Mesenchymal stem cell (in vitro differentiated cells and primary cell): ENCODE measurements at regions not wholly inside any gene's neighbourhood (a gene's known extent, or its start where the extent isn't known, plus 50 kb on each side); places are given as distances from the start of the nearest gene placed in this dataset.

ENCODE experiments used
- DNase-seq: peaks from one replicate; pipeline ENCODE4 v3.0.0-alpha.2; 2013
- H2AFZ ChIP-seq: one replicate; pipeline ENCODE4 v1.6.1; 2013; ENCODE audit warnings: low read depth, mild to moderate bottlenecking, control low read depth, inconsistent platforms, low read length, moderate library complexity
- H2AK5ac ChIP-seq: 2 replicates; pipeline ENCODE4 v1.6.1; 2013; ENCODE audit warnings: low read length, moderate library complexity, mild to moderate bottlenecking, inconsistent platforms; ENCODE audit not compliant: severe bottlenecking
- H2BK120ac ChIP-seq: one replicate; pipeline ENCODE4 v1.6.1; 2013; ENCODE audit warnings: low read depth, mild to moderate bottlenecking, inconsistent platforms, low read length, moderate library complexity
- H2BK12ac ChIP-seq, 2 experiments: one replicate each; pipeline ENCODE4 v1.6.1; 2013; ENCODE audit warnings: inconsistent platforms in 2 of 2, low read length in 2 of 2, mild to moderate bottlenecking in 2 of 2, moderate library complexity in 2 of 2, control low read depth in 1 of 2
- H2BK15ac ChIP-seq: one replicate; pipeline ENCODE4 v1.6.1; 2013; ENCODE audit warnings: mild to moderate bottlenecking, low read depth, inconsistent platforms; ENCODE audit not compliant: poor library complexity, severe bottlenecking
- H2BK5ac ChIP-seq: 2 replicates; pipeline ENCODE4 v1.6.1; 2013; ENCODE audit warnings: low read depth, mild to moderate bottlenecking, low read length, control low read depth, inconsistent platforms; ENCODE audit not compliant: poor library complexity, severe bottlenecking
- H3K14ac ChIP-seq, 2 experiments: one replicate each; pipeline ENCODE4 v1.6.1; 2013; ENCODE audit warnings: inconsistent platforms in 2 of 2, low read length in 2 of 2, control low read depth in 1 of 2, mild to moderate bottlenecking in 1 of 2, moderate library complexity in 1 of 2
- H3K18ac ChIP-seq, 2 experiments: one replicate each; pipeline ENCODE4 v1.6.1; 2013; ENCODE audit warnings: inconsistent platforms in 2 of 2, low read length in 2 of 2, control low read depth in 1 of 2, low read depth in 1 of 2, mild to moderate bottlenecking in 1 of 2
- H3K23ac ChIP-seq, 2 experiments: one replicate each; pipeline ENCODE4 v1.6.1; 2013; ENCODE audit warnings: inconsistent platforms in 2 of 2, low read length in 2 of 2, mild to moderate bottlenecking in 2 of 2, moderate library complexity in 2 of 2, control low read depth in 1 of 2
- H3K27ac ChIP-seq: 2 replicates; pipeline ENCODE4 v1.5.1; 2013; ENCODE audit warnings: mild to moderate bottlenecking, moderate library complexity, low read length, control low read depth, inconsistent platforms; ENCODE audit not compliant: poor library complexity, severe bottlenecking
- H3K27me3 ChIP-seq, 2 experiments: 2 replicates each; pipeline versions ENCODE4 v1.6.1 to v1.7.0; 2013; ENCODE audit warnings: low read length in 2 of 2, mild to moderate bottlenecking in 2 of 2, moderate library complexity in 2 of 2, control low read depth in 1 of 2, inconsistent platforms in 1 of 2; ENCODE audit not compliant: control insufficient read depth in 1 of 2, insufficient read depth in 1 of 2
- H3K36me3 ChIP-seq, 2 experiments: 2 replicates each; pipeline versions ENCODE4 v1.6.1 to v1.7.0; 2013; ENCODE audit warnings: low read length in 2 of 2, control low read depth in 1 of 2, inconsistent platforms in 1 of 2, low read depth in 1 of 2, mild to moderate bottlenecking in 1 of 2; ENCODE audit not compliant: insufficient read depth in 2 of 2, control insufficient read depth in 1 of 2
- H3K4ac ChIP-seq, 2 experiments: one replicate each; pipeline ENCODE4 v1.6.1; 2013; ENCODE audit warnings: inconsistent platforms in 2 of 2, low read length in 2 of 2, mild to moderate bottlenecking in 2 of 2, moderate library complexity in 2 of 2, control low read depth in 1 of 2, low read depth in 1 of 2
- H3K4me1 ChIP-seq: 2 replicates; pipeline ENCODE4 v1.6.1; 2013; ENCODE audit warnings: low read depth, low read length, control low read depth; ENCODE audit not compliant: control insufficient read depth, insufficient read depth
- H3K4me2 ChIP-seq: 2 replicates; pipeline ENCODE4 v1.6.1; 2013; ENCODE audit warnings: low read length, mild to moderate bottlenecking, inconsistent platforms; ENCODE audit not compliant: poor library complexity, severe bottlenecking
- H3K4me3 ChIP-seq, 2 experiments: 2 replicates each; pipeline versions ENCODE4 v1.5.1 to v1.7.0; 2013; ENCODE audit warnings: low read length in 2 of 2, mild to moderate bottlenecking in 2 of 2, control low read depth in 1 of 2, low read depth in 1 of 2; ENCODE audit not compliant: insufficient read depth in 1 of 2
- H3K79me1 ChIP-seq: replicated peaks from 2 replicates; pipeline ENCODE4 v1.6.1; 2013; ENCODE audit warnings: mild to moderate bottlenecking, control low read depth, low read length, inconsistent platforms; ENCODE audit not compliant: poor library complexity, severe bottlenecking
- H3K9ac ChIP-seq: 2 replicates; pipeline ENCODE4 v1.7.0; 2013; ENCODE audit warnings: mild to moderate bottlenecking, low read length, moderate library complexity
- H3K9me3 ChIP-seq: 2 replicates; pipeline ENCODE4 v1.7.0; 2013; ENCODE audit warnings: mild to moderate bottlenecking, low read length; ENCODE audit not compliant: control insufficient read depth
- H4K8ac ChIP-seq: one replicate; pipeline ENCODE4 v1.6.1; 2013; ENCODE audit warnings: inconsistent platforms, mild to moderate bottlenecking, low read length, moderate library complexity
- H4K91ac ChIP-seq: one replicate; pipeline ENCODE4 v1.6.1; 2013; ENCODE audit warnings: mild to moderate bottlenecking, low read length, inconsistent platforms
- WGBS: methylation state at CpG from one replicate; pipeline ENCODE4 v1.1.7; 2013; ENCODE audit warnings: mixed read lengths; 5-methylcytosine and 5-hydroxymethylcytosine counted together

DNA sequence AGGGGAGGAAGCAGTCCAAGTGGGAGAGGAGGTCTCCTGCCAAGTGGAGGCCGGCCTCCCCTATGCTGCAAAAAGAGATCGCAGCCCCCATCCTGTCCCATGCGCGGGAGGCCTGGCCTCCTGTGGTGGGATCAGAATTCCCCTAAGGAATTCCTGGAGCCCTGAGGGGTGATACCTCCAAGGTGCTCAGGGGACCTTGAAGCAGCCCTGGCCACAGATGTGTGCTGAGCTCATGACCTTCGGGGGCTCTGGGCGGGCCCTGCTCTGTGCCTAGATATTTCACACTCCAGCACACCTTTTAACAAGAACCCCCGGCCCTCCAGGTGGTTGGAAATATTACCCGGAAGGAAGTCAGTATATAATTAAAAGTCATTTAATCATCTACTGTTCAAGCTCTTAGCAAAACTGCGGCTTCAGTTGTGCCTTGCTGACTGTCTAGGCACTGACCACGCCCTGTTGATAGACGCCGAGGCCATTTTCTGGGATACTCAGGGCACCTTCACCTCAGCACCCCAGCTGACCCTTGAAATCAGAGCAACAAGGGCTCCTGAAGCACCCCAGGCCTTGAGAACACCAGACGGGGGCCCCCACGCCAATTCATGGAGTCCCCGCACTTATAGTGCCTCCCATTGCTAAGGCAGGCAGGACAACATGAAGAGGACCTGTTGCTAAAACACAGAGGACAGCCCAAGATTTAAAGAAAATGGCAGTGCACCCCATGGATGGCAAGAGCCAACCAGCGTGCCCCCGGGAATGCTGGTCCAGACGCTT, 119.1 kb downstream of the NDUFA10 start:
- H4K8ac ChIP-seq: no peak overlapping the region
- WGBS: 80% methylated on average over 16 of the region's 18 CpGs
- H2AK5ac ChIP-seq: no peak overlapping the region
- no peak overlapping the region for H2BK15ac ChIP-seq
- H3K36me3 ChIP-seq: no peaks in the 10 kb centered on the region
- H3K27ac ChIP-seq: no peak overlapping the region
- no peak overlapping the region for H3K4me2 ChIP-seq
- H3K4ac ChIP-seq: no peak overlapping the region
- no peaks in the 10 kb centered on the region for H3K79me1 ChIP-seq
- no peak overlapping the region for H4K91ac ChIP-seq
- H2BK12ac ChIP-seq: no peak overlapping the region
- peaks cover 0 to 17% of the 10 kb centered on the region in 2 experiments for H3K27me3 ChIP-seq
- no peaks in the 10 kb centered on the region for H3K4me1 ChIP-seq
- no peak overlapping the region for H3K9ac ChIP-seq
- no peak overlapping the region for H3K18ac ChIP-seq
- no peak overlapping the region for H3K23ac ChIP-seq
- no peak overlapping the region for H2BK5ac ChIP-seq
- H2BK120ac ChIP-seq: no peak overlapping the region
- no peak overlapping the region for H3K4me3 ChIP-seq
- H2AFZ ChIP-seq: no peak overlapping the region
- no peak for DNase-seq
- H3K9me3 ChIP-seq: no peaks in the 10 kb centered on the region
- H3K14ac ChIP-seq: no peak overlapping the region

DNA sequence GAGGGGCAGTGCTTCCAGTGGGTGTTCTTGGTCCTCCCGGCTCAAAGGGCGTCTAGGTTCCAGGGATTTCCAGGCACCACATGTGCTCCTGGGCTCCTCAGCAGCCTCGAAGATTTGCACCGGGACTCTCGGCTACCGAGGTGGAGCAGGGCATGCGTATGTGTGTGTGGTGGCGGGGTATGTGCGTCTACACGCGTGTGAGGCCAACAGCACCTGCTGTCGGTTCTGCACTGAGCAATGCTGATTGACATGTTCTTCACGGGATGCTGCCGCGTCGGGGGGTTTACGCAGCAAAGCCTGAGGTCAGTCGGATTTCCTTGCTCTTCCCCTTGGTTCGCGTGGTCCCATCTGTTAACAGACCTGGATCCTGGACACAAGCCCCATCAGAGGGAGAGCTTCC, 119.8 kb downstream of the NDUFA10 start:
- Histone ChIP-seq H3K4ac (no peak overlapping the region), H2AK5ac (no peak overlapping the region), H2AFZ (no peak overlapping the region), H3K27ac (no peak overlapping the region), H2BK5ac (no peak overlapping the region), H3K18ac (no peak overlapping the region), H3K4me2 (no peak overlapping the region), H4K91ac (no peak overlapping the region), H3K79me1 (no peaks in the 10 kb centered on the region), H3K9me3 (no peaks in the 10 kb centered on the region), H3K9ac (no peak overlapping the region), H2BK15ac (no peak overlapping the region), H3K4me3 (no peak overlapping the region), H3K23ac (no peak overlapping the region), H3K36me3 (no peaks in the 10 kb centered on the region), H2BK120ac (no peak overlapping the region), H3K27me3 (peaks cover 0 to 25% of the 10 kb centered on the region in 2 experiments), H4K8ac (no peak overlapping the region), H2BK12ac (no peak overlapping the region), H3K14ac (no peak overlapping the region), H3K4me1 (no peaks in the 10 kb centered on the region)
- WGBS: 83% methylated on average over 20 of the region's 20 CpGs
- no peak for DNase-seq

DNA sequence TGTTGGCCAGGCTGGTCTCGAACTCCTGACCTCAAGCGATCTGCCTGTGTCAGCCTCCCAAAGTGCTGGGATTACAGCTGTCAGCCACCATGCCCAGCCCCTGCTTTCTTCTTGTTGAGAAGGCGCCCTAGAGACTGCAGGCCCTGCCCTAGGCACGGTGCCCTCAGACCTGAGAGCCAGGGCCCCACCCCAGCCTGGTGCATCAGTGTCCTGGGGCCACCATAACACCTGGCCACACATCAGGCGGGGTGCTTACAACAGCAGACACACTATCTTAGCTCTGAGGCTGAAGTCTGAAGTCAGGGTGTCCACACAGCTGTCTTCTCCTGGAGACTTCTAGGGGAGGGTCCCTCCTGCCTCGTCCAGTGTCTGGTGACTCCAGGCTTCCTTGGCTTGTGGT, 120.6 kb downstream of the NDUFA10 start:
- no peak overlapping the region for H2BK15ac ChIP-seq
- no peak overlapping the region for H3K23ac ChIP-seq
- no peak overlapping the region for H2BK5ac ChIP-seq
- H2BK12ac ChIP-seq: no peak overlapping the region
- no peaks in the 10 kb centered on the region for H3K9me3 ChIP-seq
- no peak overlapping the region for H3K18ac ChIP-seq
- H3K36me3 ChIP-seq: no peaks in the 10 kb centered on the region
- no peak overlapping the region for H3K14ac ChIP-seq
- H2AK5ac ChIP-seq: no peak overlapping the region
- H3K4me2 ChIP-seq: no peak overlapping the region
- no peak for DNase-seq
- no peaks in the 10 kb centered on the region for H3K79me1 ChIP-seq
- no peak overlapping the region for H3K27ac ChIP-seq
- H3K9ac ChIP-seq: no peak overlapping the region
- peak overlapping the region; percentile 7 for H4K91ac ChIP-seq
- no peak overlapping the region for H4K8ac ChIP-seq
- no peak overlapping the region for H3K4ac ChIP-seq
- H3K27me3 ChIP-seq: peaks cover 0 to 25% of the 10 kb centered on the region in 2 experiments
- no peaks in the 10 kb centered on the region for H3K4me1 ChIP-seq
- H3K4me3 ChIP-seq: no peak overlapping the region
- H2AFZ ChIP-seq: no peak overlapping the region
- WGBS: 71% methylated on average over 6 of the region's 6 CpGs
- H2BK120ac ChIP-seq: no peak overlapping the region

GRCh38 chr2:239903803-239904202, 121.3 kb downstream of the NDUFA10 start:
- no peak overlapping the region for H3K9ac ChIP-seq
- H2BK12ac ChIP-seq: no peak overlapping the region
- H3K79me1 ChIP-seq: no peaks in the 10 kb centered on the region
- H3K4me3 ChIP-seq: no peak overlapping the region
- no peak overlapping the region for H3K4me2 ChIP-seq
- H2BK120ac ChIP-seq: no peak overlapping the region
- WGBS: 80% methylated on average over 5 of the region's 6 CpGs
- no peak overlapping the region for H3K4ac ChIP-seq
- no peak overlapping the region for H4K8ac ChIP-seq
- no peak overlapping the region for H2BK5ac ChIP-seq
- H3K9me3 ChIP-seq: no peaks in the 10 kb centered on the region
- H3K36me3 ChIP-seq: no peaks in the 10 kb centered on the region
- no peaks in the 10 kb centered on the region for H3K4me1 ChIP-seq
- H3K27ac ChIP-seq: no peak overlapping the region
- no peak for DNase-seq
- no peak overlapping the region for H2AFZ ChIP-seq
- H3K18ac ChIP-seq: no peak overlapping the region
- no peak overlapping the region for H4K91ac ChIP-seq
- H2BK15ac ChIP-seq: no peak overlapping the region
- H2AK5ac ChIP-seq: no peak overlapping the region
- no peak overlapping the region for H3K23ac ChIP-seq
- peaks cover 0 to 25% of the 10 kb centered on the region in 2 experiments for H3K27me3 ChIP-seq
- no peak overlapping the region for H3K14ac ChIP-seq
